HUES48 (cell line): ENCODE measurements at regions not wholly inside any gene's neighbourhood (a gene's known extent, or its start where the extent isn't known, plus 50 kb on each side); places are given as distances from the start of the nearest gene placed in this dataset.

Source experiments
- H3K27ac ChIP-seq: one replicate; pipeline ENCODE4 v1.7.0; 2013; ENCODE audit warnings: low read depth, low read length, inconsistent platforms
- H3K27me3 ChIP-seq: 2 replicates; pipeline ENCODE4 v1.6.1; 2013; ENCODE audit warnings: mild to moderate bottlenecking, low read length; ENCODE audit not compliant: control insufficient read depth, insufficient read depth
- H3K36me3 ChIP-seq: 2 replicates; pipeline ENCODE4 v1.6.1; 2013; ENCODE audit warnings: low read length; ENCODE audit not compliant: control insufficient read depth, insufficient read depth
- H3K4me1 ChIP-seq: 2 replicates; pipeline ENCODE4 v1.6.1; 2013; ENCODE audit warnings: mild to moderate bottlenecking, low read length; ENCODE audit not compliant: control insufficient read depth, insufficient read depth
- H3K4me3 ChIP-seq: 2 replicates; pipeline ENCODE4 v1.5.1; 2013; ENCODE audit warnings: mild to moderate bottlenecking, low read depth, low read length
- H3K9ac ChIP-seq: 2 replicates; pipeline ENCODE4 v1.6.1; 2013; ENCODE audit warnings: mild to moderate bottlenecking, low read depth, low read length, moderate library complexity
- H3K9me3 ChIP-seq: 2 replicates; pipeline ENCODE4 v1.6.1; 2013; ENCODE audit warnings: low read length; ENCODE audit not compliant: control insufficient read depth, insufficient read depth

- Histone ChIP-seq H3K27me3 (no peaks in the 10 kb centered on the region), H3K36me3 (no peaks in the 10 kb centered on the region), H3K27ac (no peak overlapping the region), H3K4me3 (no peak overlapping the region), H3K9ac (no peak overlapping the region), H3K4me1 (no peaks in the 10 kb centered on the region), H3K9me3 (peaks cover 9% of the 10 kb centered on the region; the same call in 1 of the 2 replicates)
These were observed 167.7 kb downstream of the DYRK2 start for GRCh38 chr12:67816269-67816668.

DNA sequence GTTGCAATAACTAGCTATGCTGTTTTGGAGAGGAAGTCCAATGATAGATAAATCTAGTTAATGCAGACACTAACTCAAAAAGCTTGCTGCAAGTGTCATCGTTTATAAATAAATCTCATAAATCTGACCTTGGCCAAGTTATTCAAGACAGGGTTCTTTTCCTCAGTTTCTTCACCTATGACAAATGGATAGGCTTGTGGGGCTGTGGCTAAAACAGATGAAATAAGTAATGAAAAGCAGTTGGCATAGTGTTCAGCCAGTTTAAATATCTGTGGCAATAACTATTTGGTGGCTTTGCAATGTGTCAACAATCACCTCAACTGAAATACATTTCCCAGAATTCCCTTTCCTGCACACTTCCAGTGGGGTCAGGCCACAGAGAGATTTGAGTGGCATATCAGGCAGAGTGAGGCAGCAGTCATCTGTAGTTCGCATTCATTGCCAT, 169.9 kb downstream of the DYRK2 start:
- no peaks in the 10 kb centered on the region for H3K4me1 ChIP-seq
- H3K9me3 ChIP-seq = peaks cover 9% of the 10 kb centered on the region; the same call in 1 of the 2 replicates
- H3K36me3 ChIP-seq = no peaks in the 10 kb centered on the region
- no peak overlapping the region for H3K27ac ChIP-seq
- H3K27me3 ChIP-seq = no peaks in the 10 kb centered on the region
- no peak overlapping the region for H3K9ac ChIP-seq
- H3K4me3 ChIP-seq = no peak overlapping the region

DNA sequence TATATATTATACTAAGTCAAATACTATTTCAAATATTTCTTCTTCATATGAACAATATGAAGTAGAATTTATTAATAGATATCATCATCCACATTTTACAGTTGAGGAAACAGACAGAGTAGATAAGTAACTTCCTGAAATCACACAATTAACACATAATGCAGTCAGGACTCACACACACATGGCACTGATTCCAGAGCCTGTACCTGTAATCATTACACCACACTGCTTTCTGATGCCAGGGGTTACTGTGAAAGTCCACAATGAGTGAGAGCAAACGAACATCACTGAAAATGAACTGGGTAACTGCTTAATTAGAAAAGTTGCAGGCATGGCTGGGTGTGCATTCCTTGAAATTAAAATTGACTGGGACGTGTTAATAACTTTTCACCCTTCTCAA, 169.3 kb upstream of the IFNG-AS1 start:
- H3K27ac ChIP-seq = no peak overlapping the region
- no peak overlapping the region for H3K9ac ChIP-seq
- no peaks in the 10 kb centered on the region for H3K36me3 ChIP-seq
- H3K9me3 ChIP-seq = peaks cover 9% of the 10 kb centered on the region; the same call in 1 of the 2 replicates
- no peak overlapping the region for H3K4me3 ChIP-seq
- no peaks in the 10 kb centered on the region for H3K27me3 ChIP-seq
- H3K4me1 ChIP-seq = no peaks in the 10 kb centered on the region

- Histone ChIP-seq H3K27me3 (no peaks in the 10 kb centered on the region), H3K9ac (no peak overlapping the region), H3K9me3 (peaks cover 3% of the 10 kb centered on the region; the same call in 1 of the 2 replicates), H3K4me1 (no peaks in the 10 kb centered on the region), H3K4me3 (no peak overlapping the region), H3K27ac (no peak overlapping the region), H3K36me3 (no peaks in the 10 kb centered on the region)
These were observed 168.6 kb upstream of the IFNG-AS1 start for GRCh38 chr12:67820694-67821093.

GRCh38 chr12:67822826-67823225, 166.4 kb upstream of the IFNG-AS1 start:
- peaks cover 4% of the 10 kb centered on the region; the same call in 1 of the 2 replicates for H3K4me1 ChIP-seq
- H3K36me3 ChIP-seq = no peaks in the 10 kb centered on the region
- H3K27me3 ChIP-seq = no peaks in the 10 kb centered on the region
- H3K9me3 ChIP-seq = no peaks in the 10 kb centered on the region
- H3K27ac ChIP-seq = no peak overlapping the region
- H3K9ac ChIP-seq = no peak overlapping the region
- no peak overlapping the region for H3K4me3 ChIP-seq

DNA sequence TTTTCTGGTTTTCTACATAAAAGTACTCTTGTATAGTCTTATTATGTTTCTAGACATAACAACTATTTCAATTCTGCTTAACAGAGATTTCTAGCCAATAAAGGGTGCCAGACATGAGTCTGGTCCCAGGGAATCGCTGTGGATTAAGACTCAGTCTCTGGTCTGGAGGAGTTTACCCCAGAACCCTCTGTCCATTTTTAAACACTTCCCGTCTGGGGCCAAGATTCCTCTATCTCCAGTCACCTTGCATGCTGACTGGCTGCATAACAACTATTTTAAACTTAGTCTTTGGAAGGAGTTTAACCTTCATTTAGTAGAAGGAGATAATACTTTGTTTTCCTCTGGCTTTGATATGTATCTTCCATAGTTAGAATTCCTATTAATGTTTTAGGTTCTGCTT, 163.1 kb upstream of the IFNG-AS1 start:
- no peaks in the 10 kb centered on the region for H3K9me3 ChIP-seq
- H3K36me3 ChIP-seq = no peaks in the 10 kb centered on the region
- no peak overlapping the region for H3K27ac ChIP-seq
- no peak overlapping the region for H3K9ac ChIP-seq
- H3K4me1 ChIP-seq = peaks cover 5% of the 10 kb centered on the region; the same call in 1 of the 2 replicates
- H3K4me3 ChIP-seq = no peak overlapping the region
- H3K27me3 ChIP-seq = no peaks in the 10 kb centered on the region

- peaks cover 5% of the 10 kb centered on the region; the same call in 1 of the 2 replicates for H3K4me1 ChIP-seq
- no peak overlapping the region for H3K4me3 ChIP-seq
- H3K27me3 ChIP-seq = no peaks in the 10 kb centered on the region
- peak overlapping the region; percentile 21 for H3K27ac ChIP-seq
- no peaks in the 10 kb centered on the region for H3K36me3 ChIP-seq
- H3K9me3 ChIP-seq = no peaks in the 10 kb centered on the region
- H3K9ac ChIP-seq = no peak overlapping the region
These were observed 162.1 kb upstream of the IFNG-AS1 start for GRCh38 chr12:67826946-67827720.

DNA sequence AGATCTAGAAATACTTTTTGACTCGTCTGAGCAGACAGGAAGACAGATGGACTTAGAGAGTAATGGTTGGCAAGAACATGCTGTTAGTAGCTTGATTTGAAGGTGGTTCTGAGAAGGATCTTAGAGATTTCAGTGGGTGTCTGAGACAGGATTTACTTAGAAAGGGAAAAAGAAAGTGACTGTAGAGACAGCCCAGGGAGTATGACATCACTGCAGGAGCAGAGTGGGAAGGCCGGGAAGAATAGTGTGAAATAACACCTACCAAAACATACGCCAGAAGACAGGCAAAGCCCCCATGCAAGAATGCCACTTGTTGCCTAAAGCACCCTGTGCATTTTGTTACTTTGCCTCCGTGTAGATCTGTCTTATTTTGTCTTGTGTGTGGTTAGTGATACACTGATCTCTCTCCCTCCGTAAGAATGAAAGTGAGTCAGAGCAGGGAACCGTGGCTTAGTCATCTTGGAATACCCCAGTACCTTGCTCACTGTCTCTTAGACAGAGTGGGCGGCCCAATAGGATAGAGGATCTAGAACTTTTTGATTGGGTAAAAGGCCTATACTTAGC, 161.3 kb upstream of the IFNG-AS1 start:
- no peaks in the 10 kb centered on the region for H3K27me3 ChIP-seq
- H3K4me1 ChIP-seq = peaks cover 5% of the 10 kb centered on the region; the same call in 1 of the 2 replicates
- peak overlapping the region; percentile 21 for H3K27ac ChIP-seq
- no peak overlapping the region for H3K9ac ChIP-seq
- H3K36me3 ChIP-seq = no peaks in the 10 kb centered on the region
- H3K9me3 ChIP-seq = no peaks in the 10 kb centered on the region
- H3K4me3 ChIP-seq = no peak overlapping the region; the same call in 1 of the 2 replicates

DNA sequence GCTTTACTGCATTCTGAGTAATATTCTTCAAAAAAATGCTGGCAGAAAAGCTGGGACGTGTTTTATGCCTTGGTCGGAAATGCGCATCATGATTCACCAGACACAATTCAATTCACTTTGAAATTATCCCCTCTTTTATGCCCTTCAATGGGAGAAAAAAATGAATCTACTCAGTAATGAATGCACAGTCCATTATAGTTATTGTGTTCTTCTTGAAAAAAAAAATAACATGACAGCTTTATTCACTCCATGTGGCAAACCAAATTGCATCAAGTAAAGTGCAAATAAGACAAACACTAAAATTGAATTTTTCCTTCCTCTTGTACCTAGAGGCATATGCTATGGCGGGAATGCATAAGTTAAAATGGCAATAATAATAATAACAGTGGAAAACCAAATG, 159.4 kb upstream of the IFNG-AS1 start:
- H3K4me3 ChIP-seq = no peak overlapping the region
- no peaks in the 10 kb centered on the region for H3K36me3 ChIP-seq
- no peak overlapping the region for H3K9ac ChIP-seq
- no peaks in the 10 kb centered on the region for H3K27me3 ChIP-seq
- H3K9me3 ChIP-seq = no peaks in the 10 kb centered on the region
- H3K27ac ChIP-seq = no peak overlapping the region
- H3K4me1 ChIP-seq = peaks cover 5% of the 10 kb centered on the region; the same call in 1 of the 2 replicates

GRCh38 chr12:67832155-67832554, 157.1 kb upstream of the IFNG-AS1 start:
- Histone ChIP-seq H3K36me3 (no peaks in the 10 kb centered on the region), H3K4me3 (no peak overlapping the region), H3K27me3 (no peaks in the 10 kb centered on the region), H3K9me3 (peaks cover 3% of the 10 kb centered on the region; the same call in 1 of the 2 replicates), H3K4me1 (peaks cover 5% of the 10 kb centered on the region; the same call in 1 of the 2 replicates), H3K27ac (no peak overlapping the region), H3K9ac (no peak overlapping the region)

DNA sequence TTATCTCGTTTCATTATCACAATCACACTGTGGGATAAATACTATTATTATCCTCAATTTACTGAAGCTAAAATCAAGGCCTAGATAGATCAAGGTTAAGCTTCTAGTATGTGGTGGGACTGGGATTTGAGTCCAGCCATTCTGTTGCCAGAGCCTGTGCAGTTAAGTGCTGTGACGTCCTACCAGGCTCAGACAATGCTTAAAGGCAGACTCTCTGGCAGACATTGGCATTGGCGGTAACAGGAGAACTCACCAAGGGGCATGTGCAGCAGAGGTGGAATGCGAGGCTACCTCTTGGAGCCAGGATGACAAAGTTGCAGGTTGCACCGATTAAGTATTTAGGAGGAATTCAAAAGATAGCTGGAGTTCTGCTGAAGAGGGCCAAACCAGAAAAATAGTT, 155.6 kb upstream of the IFNG-AS1 start:
- Histone ChIP-seq H3K9me3 (peaks cover 4% of the 10 kb centered on the region; the same call in 1 of the 2 replicates), H3K27me3 (no peaks in the 10 kb centered on the region), H3K4me3 (no peak overlapping the region), H3K4me1 (no peaks in the 10 kb centered on the region), H3K27ac (no peak overlapping the region), H3K36me3 (no peaks in the 10 kb centered on the region), H3K9ac (no peak overlapping the region)
